K562 (cell line): ENCODE measurements at regions not wholly inside any gene's neighbourhood (a gene's known extent, or its start where the extent isn't known, plus 50 kb on each side); places are given as distances from the start of the nearest gene placed in this dataset.
"Not testable (repeated sequence)": the region's sequence is repeated elsewhere in the genome, so short reads cannot be mapped to it uniquely, and the experiment has no call there.

ENCODE experiments used
- ATAC-seq: fragments of 200-7000 bp; cut with Tn5 transposase; 3 replicates; pipeline ENCODE4 v1.9.1; 2020; ENCODE audit warnings: moderate library complexity
- BruUV-seq: library from RNA; stranded (reverse); fragments of 400-500 nt; replicated peaks from 2 replicates; lab custom pipeline; 2021; lab: Mats Ljungman, UMichigan
- CTCF ChIA-PET: fragments of 300-600 bp; formaldehyde crosslinking; extraction: SDS; loops from one replicate; lab custom pipeline; 2021; ENCODE audit warnings: low intra/inter-chr PET ratio; lab: Yijun Ruan, JAX
- POLR2A ChIA-PET: fragments of 300-600, 350-650 bp; sonication (Branson Sonifier 250); formaldehyde crosslinking; extraction: SDS; loops from one replicate; lab custom pipeline; 2021; ENCODE audit warnings: antibody characterized with exemption, inconsistent platforms; lab: Yijun Ruan, JAX
- DNase-seq, 4 experiments: peaks; one replicate each; pipeline versions ENCODE4 v3.0.0 to v3.0.0-alpha.2; 2011 to 2018; ENCODE audit warnings: low spot score in 3 of 4, mixed read lengths in 3 of 4; ENCODE audit errors: extremely low read depth in 1 of 4
- FAIRE-seq: peaks from 2 replicates; lab custom pipeline; 2011; peaks lifted over from hg19 to GRCh38; lab: Jason Lieb, UNC
- H2AFZ ChIP-seq: 2 replicates; pipeline ENCODE4 v1.6.0; 2011; ENCODE audit warnings: low read depth, low read length, control low read depth, inconsistent platforms
- H3K27ac ChIP-seq: fragments of 200-600 bp; 3 replicates; pipeline ENCODE4 v1.8.0; 2011; ENCODE audit warnings: low read depth, mild to moderate bottlenecking, control low read depth, inconsistent platforms, low read length, moderate library complexity, mixed read lengths; ENCODE audit errors: extremely low read depth
- H3K27me3 ChIP-seq, 2 experiments: fragments of 300-600 bp in 1 of 2; 2 replicates in 1 of 2; 3 replicates in 1 of 2; pipeline versions ENCODE4 v1.6.0 to v1.8.0; 2011; ENCODE audit warnings: inconsistent platforms in 2 of 2, low read length in 2 of 2, mild to moderate bottlenecking in 1 of 2, mixed read lengths in 1 of 2, moderate library complexity in 1 of 2; ENCODE audit not compliant: control insufficient read depth in 2 of 2, insufficient read depth in 2 of 2
- H3K36me3 ChIP-seq: fragments of 300-600 bp; 3 replicates; pipeline ENCODE4 v1.8.0; 2011; ENCODE audit warnings: mild to moderate bottlenecking, low read length, inconsistent platforms; ENCODE audit not compliant: control insufficient read depth, insufficient read depth
- H3K4me1 ChIP-seq, 2 experiments: fragments of 200-600 bp in 1 of 2; replicated peaks in 1 of 2; 2 replicates in 1 of 2; 3 replicates in 1 of 2; pipeline versions ENCODE4 v1.5.1 to v1.8.0; 2011; ENCODE audit warnings: inconsistent platforms in 2 of 2, low read length in 2 of 2, mild to moderate bottlenecking in 1 of 2, mixed read lengths in 1 of 2, moderate library complexity in 1 of 2; ENCODE audit not compliant: control insufficient read depth in 2 of 2, insufficient read depth in 2 of 2
- H3K4me2 ChIP-seq: 2 replicates; pipeline ENCODE4 v1.6.1; 2011; ENCODE audit warnings: low read length, control low read depth, inconsistent platforms, mixed read lengths; ENCODE audit not compliant: insufficient read depth
- H3K4me3 ChIP-seq: fragments of 200-600 bp; sonication (generic), shearing (Covaris generic); 2 replicates; pipeline ENCODE4 v1.5.1; 2016; ENCODE audit warnings: control low read depth, inconsistent platforms
- H3K79me2 ChIP-seq: fragments of 200-600 bp; 3 replicates; pipeline ENCODE4 v1.8.0; 2011; ENCODE audit warnings: low read length, inconsistent platforms; ENCODE audit not compliant: control insufficient read depth, insufficient read depth
- H3K9ac ChIP-seq, 2 experiments: 2 replicates each; pipeline versions ENCODE4 v1.6.0 to v1.6.1; 2011; ENCODE audit warnings: low read depth in 2 of 2, low read length in 2 of 2, control low read depth in 1 of 2, inconsistent platforms in 1 of 2, mild to moderate bottlenecking in 1 of 2, mixed read lengths in 1 of 2; ENCODE audit not compliant: insufficient read depth in 1 of 2
- H3K9me1 ChIP-seq: one replicate; pipeline ENCODE4 v1.6.0; 2011; ENCODE audit warnings: inconsistent platforms, mild to moderate bottlenecking, low read length, moderate library complexity; ENCODE audit not compliant: control insufficient read depth, insufficient read depth
- H3K9me3 ChIP-seq: replicated peaks from 2 replicates; pipeline ENCODE4 v1.5.1; 2011; ENCODE audit warnings: low read depth, low read length, inconsistent platforms; ENCODE audit not compliant: control insufficient read depth, insufficient read depth
- H4K20me1 ChIP-seq: replicated peaks from 2 replicates; pipeline ENCODE4 v1.6.1; 2011; ENCODE audit warnings: low read length, inconsistent platforms, mixed read lengths; ENCODE audit not compliant: control insufficient read depth, insufficient read depth
- FOXK1 ChIP-seq: sonication (generic); formaldehyde crosslinking; IDR thresholded peaks from 2 replicates; pipeline ENCODE4 v1.8.0; 2022; ENCODE audit warnings: missing genetic modification reagents, mild to moderate bottlenecking, borderline replicate concordance
- FOXP4 ChIP-seq: sonication (generic); formaldehyde crosslinking; IDR thresholded peaks from 2 replicates; pipeline ENCODE4 v1.8.0; 2022; ENCODE audit warnings: mild to moderate bottlenecking, missing genetic modification reagents, borderline replicate concordance
- PHF8 ChIP-seq: fragments of 200-600 bp; sonication (generic); IDR thresholded peaks from 2 replicates; pipeline ENCODE4 v1.6.1; 2012; ENCODE audit warnings: mixed run types, mild to moderate bottlenecking, inconsistent platforms, low read length, moderate library complexity, borderline replicate concordance
- STAT6 ChIP-seq: sonication (generic); formaldehyde crosslinking; IDR thresholded peaks from 2 replicates; pipeline ENCODE4 v1.8.1; 2023; ENCODE audit warnings: mild to moderate bottlenecking, missing genetic modification reagents
- ZNF311 ChIP-seq: fragments of 250-450 bp; sonication (Bioruptor Pico); IDR thresholded peaks from 2 replicates; pipeline ENCODE4 v1.4.0; 2020; ENCODE audit warnings: mild to moderate bottlenecking, moderate library complexity
- ZNF707 ChIP-seq: fragments of 250-450 bp; sonication (Bioruptor Pico); conservative IDR thresholded peaks from 2 replicates; pipeline ENCODE4 v1.8.0; 2022; ENCODE audit warnings: inconsistent platforms, mild to moderate bottlenecking, moderate library complexity
- WGBS: fragments of 100-300 bp; shearing (Covaris generic); methylation state at CpG from one replicate; pipeline ENCODE4 v1.1.6; 2016; ENCODE audit warnings: low coverage, mixed read lengths; ENCODE audit not compliant: insufficient coverage; ENCODE audit errors: missing lambda C conversion rate; 5-methylcytosine and 5-hydroxymethylcytosine counted together
- in situ Hi-C: fragments of 300-500 bp; cut with MboI; formaldehyde crosslinking; loops from 4 replicates; pipeline ENCODE4 v1.15.0; 2018; ENCODE audit warnings: inconsistent platforms, mixed read lengths
- intact Hi-C: fragments of 100-400 bp; cut with micrococcal nuclease; formaldehyde crosslinking; loops from 2 replicates; pipeline ENCODE4 v1.14.2; 2022

- TF ChIP-seq STAT6 (CRISPR knock-in tag) (no peak), FOXP4 (no peak), ZNF311 (CRISPR knock-in tag) (no peak), PHF8 (no peak), ZNF707 (no peak), FOXK1 (CRISPR knock-in tag) (no peak)
Measured at GRCh38 chr5:118392491-118392890, 595.9 kb downstream of the DTWD2 start (continued).

GRCh38 chr5:118382931-118383330, 605.4 kb downstream of the DTWD2 start:
- H2AFZ ChIP-seq, H3K4me3 ChIP-seq, POLR2A ChIA-PET, BruUV-seq, H3K27ac ChIP-seq, intact Hi-C loops, FAIRE-seq, H3K27me3 ChIP-seq, H3K4me1 ChIP-seq, H4K20me1 ChIP-seq, CTCF ChIA-PET, H3K9ac ChIP-seq, H3K4me2 ChIP-seq, H3K9me3 ChIP-seq, in situ Hi-C loops, H3K36me3 ChIP-seq, DNase-seq, H3K9me1 ChIP-seq, H3K79me2 ChIP-seq, ATAC-seq: not testable (repeated sequence)
- WGBS, result 0% methylated on average over 13 of the region's 15 CpGs
